PFSK-1 (cell line): ENCODE measurements at regions not wholly inside any gene's neighbourhood (a gene's known extent, or its start where the extent isn't known, plus 50 kb on each side); places are given as distances from the start of the nearest gene placed in this dataset.

Experiments
- POLR2AphosphoS5 ChIP-seq: IDR thresholded peaks from 2 replicates; pipeline ENCODE4 v1.6.1; 2012; ENCODE audit warnings: low read depth, mild to moderate bottlenecking, control low read depth, low read length, moderate library complexity
- TAF1 ChIP-seq: IDR thresholded peaks from 2 replicates; pipeline ENCODE4 v1.6.1; 2012; ENCODE audit warnings: low read length, control low read depth, borderline replicate concordance; ENCODE audit not compliant: insufficient read depth

- TF ChIP-seq TAF1 (no peak), POLR2AphosphoS5 (no peak)
Observed at GRCh38 chr1:108079440-108080025, 114.6 kb upstream of the VAV3 start.
